Keratinocyte (primary cell): ENCODE measurements at regions not wholly inside any gene's neighbourhood (a gene's known extent, or its start where the extent isn't known, plus 50 kb on each side); places are given as distances from the start of the nearest gene placed in this dataset.

Source experiments
- DNase-seq: peaks from one replicate; pipeline ENCODE4 v3.0.0-alpha.2; 2011; ENCODE audit warnings: low read depth, missing footprints, low spot score
- FAIRE-seq: peaks from 2 replicates; lab custom pipeline; 2011; peaks lifted over from hg19 to GRCh38; lab: Jason Lieb, UNC
- H2AFZ ChIP-seq: 2 replicates; pipeline ENCODE4 v1.6.0; 2012; ENCODE audit warnings: low read length, control low read depth, inconsistent platforms; ENCODE audit not compliant: control insufficient read depth
- H3K27ac ChIP-seq: 2 replicates; pipeline ENCODE4 v1.5.1; 2011; ENCODE audit warnings: low read length; ENCODE audit not compliant: control insufficient read depth, insufficient read depth
- H3K27me3 ChIP-seq: 3 replicates; pipeline ENCODE4 v1.6.0; 2011; ENCODE audit warnings: low read length; ENCODE audit not compliant: control insufficient read depth, insufficient read depth; ENCODE audit errors: extremely low read depth
- H3K36me3 ChIP-seq, 2 experiments: 2 replicates in 1 of 2; 3 replicates in 1 of 2; pipeline ENCODE4 v1.5.1; 2011; ENCODE audit warnings: low read length in 2 of 2, mild to moderate bottlenecking in 1 of 2; ENCODE audit not compliant: control insufficient read depth in 2 of 2, insufficient read depth in 2 of 2; ENCODE audit errors: extremely low read depth in 1 of 2
- H3K4me1 ChIP-seq: 3 replicates; pipeline ENCODE4 v1.5.1; 2011; ENCODE audit warnings: low read length; ENCODE audit not compliant: control insufficient read depth, insufficient read depth; ENCODE audit errors: extremely low read depth
- H3K4me2 ChIP-seq: 3 replicates; pipeline ENCODE4 v1.6.0; 2011; ENCODE audit warnings: low read depth, low read length; ENCODE audit not compliant: control insufficient read depth, insufficient read depth; ENCODE audit errors: extremely low read depth
- H3K4me3 ChIP-seq, 3 experiments: fragments of 200-600 bp in 1 of 3; sonication (generic) in 1 of 3; 2 replicates in 2 of 3; 3 replicates in 1 of 3; pipeline ENCODE4 v1.5.1; 2011 to 2016; ENCODE audit warnings: low read length in 3 of 3, mild to moderate bottlenecking in 3 of 3, control low read depth in 2 of 3, inconsistent platforms in 1 of 3, low read depth in 1 of 3, mixed read lengths in 1 of 3, mixed run types in 1 of 3, moderate library complexity in 1 of 3; ENCODE audit not compliant: control insufficient read depth in 2 of 3, insufficient read depth in 2 of 3; ENCODE audit errors: extremely low read depth in 1 of 3
- H3K79me2 ChIP-seq: 2 replicates; pipeline ENCODE4 v1.6.0; 2012; ENCODE audit warnings: low read length; ENCODE audit not compliant: control insufficient read depth, insufficient read depth
- H3K9ac ChIP-seq: 3 replicates; pipeline ENCODE4 v1.6.0; 2011; ENCODE audit warnings: low read length; ENCODE audit not compliant: control insufficient read depth, insufficient read depth; ENCODE audit errors: extremely low read depth
- H3K9me1 ChIP-seq: 3 replicates; pipeline ENCODE4 v1.6.0; 2011; ENCODE audit warnings: low read length; ENCODE audit not compliant: control insufficient read depth, insufficient read depth; ENCODE audit errors: extremely low read depth
- H3K9me3 ChIP-seq: 2 replicates; pipeline ENCODE4 v1.5.1; 2012; ENCODE audit warnings: low read depth, low read length; ENCODE audit not compliant: control insufficient read depth
- H4K20me1 ChIP-seq: 3 replicates; pipeline ENCODE4 v1.6.0; 2011; ENCODE audit warnings: low read length; ENCODE audit not compliant: control insufficient read depth, insufficient read depth; ENCODE audit errors: extremely low read depth
- EZH2 ChIP-seq: IDR thresholded peaks from one replicate; pipeline ENCODE4 v1.6.1; 2012; ENCODE audit warnings: inconsistent platforms, mild to moderate bottlenecking, low read length, moderate library complexity
- dilution Hi-C: fragments of 300-500 bp; cut with MboI; formaldehyde crosslinking; loops from one replicate; pipeline ENCODE4 v1.7.0; 2020; ENCODE audit warnings: low sequenced_read_pairs; ENCODE audit not compliant: extremely low pct_ligation_motif_present
- TF ChIP-seq, protein P1 (sequence below), 3 experiments: IDR thresholded peaks in 1 of 3; conservative IDR thresholded peaks in 1 of 3; optimal IDR thresholded peaks in 1 of 3; 2 replicates in 2 of 3; 3 replicates in 1 of 3; pipeline versions ENCODE3 to v1.5.1; 2011; ENCODE audit warnings: low read length in 3 of 3, mild to moderate bottlenecking in 3 of 3, moderate library complexity in 2 of 3, control low read depth in 1 of 3, inconsistent platforms in 1 of 3; ENCODE audit not compliant: insufficient read depth in 2 of 3; ENCODE audit errors: extremely low read depth in 1 of 3

DNA sequence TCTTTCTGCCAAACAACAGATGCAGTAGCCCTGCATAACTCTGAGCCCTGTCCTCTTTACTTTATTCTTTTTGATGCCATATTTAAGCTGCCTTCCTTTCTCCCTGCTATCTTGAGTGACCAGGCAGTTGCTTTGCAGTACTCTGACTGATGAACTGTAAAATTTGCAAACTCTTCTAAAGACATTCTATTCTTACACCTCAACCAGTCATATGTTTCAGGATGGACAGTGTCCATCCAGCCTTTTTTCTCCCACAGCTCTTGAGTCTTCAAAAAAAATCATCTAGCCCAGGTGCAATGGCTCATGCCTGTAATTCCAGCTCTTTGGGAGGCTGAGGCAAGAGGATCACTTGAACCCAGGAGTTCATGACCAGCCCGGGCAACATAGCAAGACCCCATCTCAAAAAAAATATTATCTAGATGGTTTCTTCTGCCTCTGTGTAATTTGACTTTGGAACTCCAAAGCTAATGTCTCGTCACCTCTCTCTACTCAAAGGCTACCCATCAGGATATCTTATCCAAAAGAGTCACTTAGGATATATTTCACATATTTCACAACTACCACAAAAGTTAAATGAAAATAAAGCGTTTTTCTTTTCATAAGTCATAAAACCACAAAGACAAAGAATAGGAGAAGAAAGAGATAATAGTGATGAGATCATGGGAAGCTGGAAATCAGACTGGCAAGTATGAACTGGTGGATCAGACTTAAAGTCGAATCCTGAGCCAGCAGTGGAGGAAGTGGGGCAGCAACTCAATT, 54.6 kb upstream of the IPO9 start:
- peaks cover 0 to 7% of the 10 kb centered on the region in 2 experiments for H3K36me3 ChIP-seq
- no peak for TF ChIP-seq EZH2
- TF ChIP-seq, protein P1, sequence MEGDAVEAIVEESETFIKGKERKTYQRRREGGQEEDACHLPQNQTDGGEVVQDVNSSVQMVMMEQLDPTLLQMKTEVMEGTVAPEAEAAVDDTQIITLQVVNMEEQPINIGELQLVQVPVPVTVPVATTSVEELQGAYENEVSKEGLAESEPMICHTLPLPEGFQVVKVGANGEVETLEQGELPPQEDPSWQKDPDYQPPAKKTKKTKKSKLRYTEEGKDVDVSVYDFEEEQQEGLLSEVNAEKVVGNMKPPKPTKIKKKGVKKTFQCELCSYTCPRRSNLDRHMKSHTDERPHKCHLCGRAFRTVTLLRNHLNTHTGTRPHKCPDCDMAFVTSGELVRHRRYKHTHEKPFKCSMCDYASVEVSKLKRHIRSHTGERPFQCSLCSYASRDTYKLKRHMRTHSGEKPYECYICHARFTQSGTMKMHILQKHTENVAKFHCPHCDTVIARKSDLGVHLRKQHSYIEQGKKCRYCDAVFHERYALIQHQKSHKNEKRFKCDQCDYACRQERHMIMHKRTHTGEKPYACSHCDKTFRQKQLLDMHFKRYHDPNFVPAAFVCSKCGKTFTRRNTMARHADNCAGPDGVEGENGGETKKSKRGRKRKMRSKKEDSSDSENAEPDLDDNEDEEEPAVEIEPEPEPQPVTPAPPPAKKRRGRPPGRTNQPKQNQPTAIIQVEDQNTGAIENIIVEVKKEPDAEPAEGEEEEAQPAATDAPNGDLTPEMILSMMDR (optimal IDR thresholded peaks at IDR 0.05 in 1 of 3, IDR thresholded peaks at IDR 0.05 in 1 of 3, conservative IDR thresholded peaks at IDR 0.05 in 1 of 3; ENCODE audit: extremely low read depth in 1 of 3, insufficient read depth in 2 of 3, low read length in 3 of 3) = no peak
- FAIRE-seq = peak; percentile 77
- dilution Hi-C loops = no loop called here
- H3K9me1 ChIP-seq = no peaks in the 10 kb centered on the region
- H3K9ac ChIP-seq = peak overlapping the region; percentile 53
- no peak overlapping the region for H2AFZ ChIP-seq
- H3K9me3 ChIP-seq = peaks cover 2% of the 10 kb centered on the region
- DNase-seq = no peak
- no peaks in the 10 kb centered on the region for H4K20me1 ChIP-seq
- H3K4me2 ChIP-seq = peak overlapping the region; percentile 54
- peaks cover 68% of the 10 kb centered on the region for H3K4me1 ChIP-seq
- H3K27me3 ChIP-seq = no peaks in the 10 kb centered on the region
- H3K27ac ChIP-seq = peak overlapping the region; percentile 94
- H3K79me2 ChIP-seq = peaks cover 26% of the 10 kb centered on the region
- peak overlapping the region in 1 of 3 experiments; percentile 34 for H3K4me3 ChIP-seq

DNA sequence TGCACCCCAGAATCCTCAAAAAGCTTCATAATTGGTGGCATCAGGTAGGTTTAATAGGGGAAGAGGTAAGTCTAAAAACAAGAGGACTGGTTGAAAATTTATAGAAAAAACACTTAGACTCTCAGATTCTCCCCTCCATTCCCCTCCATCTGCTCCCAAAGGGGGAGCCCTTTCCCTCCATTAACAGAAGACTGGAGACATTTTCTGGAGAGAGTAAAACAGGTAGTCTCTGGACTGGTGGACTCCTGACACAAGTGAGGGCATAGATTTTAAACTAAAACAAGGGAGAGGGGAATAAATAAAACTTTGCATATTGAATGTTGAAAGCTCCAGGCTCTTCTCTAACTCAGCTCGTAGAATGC, 54.0 kb upstream of the IPO9 start:
- Histone ChIP-seq H3K9me1 (no peaks in the 10 kb centered on the region), H2AFZ (no peak overlapping the region), H3K27me3 (no peaks in the 10 kb centered on the region), H3K9me3 (peaks cover 2% of the 10 kb centered on the region), H3K27ac (peak overlapping the region; percentile 94), H4K20me1 (no peaks in the 10 kb centered on the region), H3K4me3 (peak overlapping the region in 2 of 3 experiments; percentile 11 to 28), H3K36me3 (peaks cover 0 to 7% of the 10 kb centered on the region in 2 experiments), H3K4me1 (peaks cover 66% of the 10 kb centered on the region), H3K4me2 (peak overlapping the region; percentile 54), H3K79me2 (peaks cover 26% of the 10 kb centered on the region), H3K9ac (peak overlapping the region; percentile 28)
- dilution Hi-C loops = loop anchor here (25.0 kb wide), 1 partner anchor 213 kb away; no protein-coding TSS in a partner anchor
- DNase-seq = no peak
- no peak for FAIRE-seq
- no peak for TF ChIP-seq EZH2
- TF ChIP-seq, protein P1 (optimal IDR thresholded peaks at IDR 0.05 in 1 of 3, IDR thresholded peaks at IDR 0.05 in 1 of 3, conservative IDR thresholded peaks at IDR 0.05 in 1 of 3; ENCODE audit: extremely low read depth in 1 of 3, insufficient read depth in 2 of 3, low read length in 3 of 3) = peak in 1 of 3 experiments; percentile 31
